ENCODE measurements at regions not wholly inside any gene's neighbourhood (a gene's known extent, or its start where the extent isn't known, plus 50 kb on each side); places are given as distances from the start of the nearest gene placed in this dataset.
"Not testable (repeated sequence)": the region's sequence is repeated elsewhere in the genome, so short reads cannot be mapped to it uniquely, and the experiment has no call there.

- Histone ChIP-seq H3K4me1 (ENCODE audit: insufficient read depth, low read length) (no peaks in the 10 kb centered on the region), H3K27me3 (ENCODE audit: insufficient read depth, low read length) (no peaks in the 10 kb centered on the region), H3K9me3 (ENCODE audit: low read depth, low read length) (no peaks in the 10 kb centered on the region), H3K4me3 (ENCODE audit: low read length) (no peak overlapping the region)
Measured at GRCh38 chr6:121867095-121867494, 431.6 kb downstream of the GJA1 start.

- no peaks in the 10 kb centered on the region for H3K27me3 ChIP-seq (ENCODE audit: insufficient read depth, low read length)
- no peaks in the 10 kb centered on the region for H3K4me1 ChIP-seq (ENCODE audit: insufficient read depth, low read length)
- no peak overlapping the region for H3K4me3 ChIP-seq (ENCODE audit: low read length)
- H3K9me3 ChIP-seq (ENCODE audit: low read depth, low read length) = no peaks in the 10 kb centered on the region
Measured at GRCh38 chr6:121868206-121868605, 432.8 kb downstream of the GJA1 start.

GRCh38 chr6:121873595-121873994 is 438.1 kb downstream of the GJA1 start:
- no peaks in the 10 kb centered on the region for H3K4me1 ChIP-seq (ENCODE audit: insufficient read depth, low read length)
- no peaks in the 10 kb centered on the region for H3K27me3 ChIP-seq (ENCODE audit: insufficient read depth, low read length)
- no peak overlapping the region for H3K4me3 ChIP-seq (ENCODE audit: low read length)
- H3K9me3 ChIP-seq (ENCODE audit: low read depth, low read length) = no peaks in the 10 kb centered on the region

- no peak overlapping the region for H3K4me3 ChIP-seq (ENCODE audit: low read length)
- no peaks in the 10 kb centered on the region for H3K4me1 ChIP-seq (ENCODE audit: insufficient read depth, low read length)
- no peaks in the 10 kb centered on the region for H3K27me3 ChIP-seq (ENCODE audit: insufficient read depth, low read length)
- no peaks in the 10 kb centered on the region for H3K9me3 ChIP-seq (ENCODE audit: low read depth, low read length)
Measured at GRCh38 chr6:121876721-121877120, 441.3 kb downstream of the GJA1 start.

- Histone ChIP-seq H3K4me3 (ENCODE audit: low read length) (no peak overlapping the region), H3K9me3 (ENCODE audit: low read depth, low read length) (no peaks in the 10 kb centered on the region), H3K4me1 (ENCODE audit: insufficient read depth, low read length) (no peaks in the 10 kb centered on the region), H3K27me3 (ENCODE audit: insufficient read depth, low read length) (no peaks in the 10 kb centered on the region)
Measured at GRCh38 chr6:121879149-121879548, 443.7 kb downstream of the GJA1 start.

GRCh38 chr6:121880831-121881230 is 445.4 kb downstream of the GJA1 start:
- Histone ChIP-seq H3K27me3 (ENCODE audit: insufficient read depth, low read length) (no peaks in the 10 kb centered on the region), H3K4me1 (ENCODE audit: insufficient read depth, low read length) (no peaks in the 10 kb centered on the region), H3K9me3 (ENCODE audit: low read depth, low read length) (no peaks in the 10 kb centered on the region), H3K4me3 (ENCODE audit: low read length) (no peak overlapping the region)

- no peaks in the 10 kb centered on the region for H3K4me1 ChIP-seq (ENCODE audit: insufficient read depth, low read length)
- no peak overlapping the region for H3K4me3 ChIP-seq (ENCODE audit: low read length)
- no peaks in the 10 kb centered on the region for H3K9me3 ChIP-seq (ENCODE audit: low read depth, low read length)
- H3K27me3 ChIP-seq (ENCODE audit: insufficient read depth, low read length) = no peaks in the 10 kb centered on the region
Measured at GRCh38 chr6:121881974-121882667, 446.7 kb downstream of the GJA1 start.

GRCh38 chr6:121884091-121884490 is 448.6 kb downstream of the GJA1 start:
- no peaks in the 10 kb centered on the region for H3K4me1 ChIP-seq (ENCODE audit: insufficient read depth, low read length)
- no peaks in the 10 kb centered on the region for H3K27me3 ChIP-seq (ENCODE audit: insufficient read depth, low read length)
- H3K4me3 ChIP-seq (ENCODE audit: low read length) = no peak overlapping the region
- no peaks in the 10 kb centered on the region for H3K9me3 ChIP-seq (ENCODE audit: low read depth, low read length)

GRCh38 chr6:121884620-121885019 is 449.2 kb downstream of the GJA1 start:
- Histone ChIP-seq H3K27me3 (ENCODE audit: insufficient read depth, low read length) (no peaks in the 10 kb centered on the region), H3K9me3 (ENCODE audit: low read depth, low read length) (no peaks in the 10 kb centered on the region), H3K4me3 (ENCODE audit: low read length) (no peak overlapping the region), H3K4me1 (ENCODE audit: insufficient read depth, low read length) (no peaks in the 10 kb centered on the region)

GRCh38 chr6:121885399-121886152 is 450.1 kb downstream of the GJA1 start:
- H3K27me3 ChIP-seq (ENCODE audit: insufficient read depth, low read length) = no peaks in the 10 kb centered on the region
- H3K4me1 ChIP-seq (ENCODE audit: insufficient read depth, low read length) = no peaks in the 10 kb centered on the region
- no peaks in the 10 kb centered on the region for H3K9me3 ChIP-seq (ENCODE audit: low read depth, low read length)
- no peak overlapping the region for H3K4me3 ChIP-seq (ENCODE audit: low read length)

GRCh38 chr6:121886223-121886830 is 450.9 kb downstream of the GJA1 start:
- H3K27me3 ChIP-seq (ENCODE audit: insufficient read depth, low read length) = no peaks in the 10 kb centered on the region
- no peaks in the 10 kb centered on the region for H3K9me3 ChIP-seq (ENCODE audit: low read depth, low read length)
- no peak overlapping the region for H3K4me3 ChIP-seq (ENCODE audit: low read length)
- no peaks in the 10 kb centered on the region for H3K4me1 ChIP-seq (ENCODE audit: insufficient read depth, low read length)

GRCh38 chr6:121887724-121888123 is 452.3 kb downstream of the GJA1 start:
- no peak overlapping the region for H3K4me3 ChIP-seq (ENCODE audit: low read length)
- no peaks in the 10 kb centered on the region for H3K4me1 ChIP-seq (ENCODE audit: insufficient read depth, low read length)
- no peaks in the 10 kb centered on the region for H3K9me3 ChIP-seq (ENCODE audit: low read depth, low read length)
- no peaks in the 10 kb centered on the region for H3K27me3 ChIP-seq (ENCODE audit: insufficient read depth, low read length)

- H3K4me3 ChIP-seq (ENCODE audit: low read length) = no peak overlapping the region
- H3K4me1 ChIP-seq (ENCODE audit: insufficient read depth, low read length) = no peaks in the 10 kb centered on the region
- H3K27me3 ChIP-seq (ENCODE audit: insufficient read depth, low read length) = no peaks in the 10 kb centered on the region
- no peaks in the 10 kb centered on the region for H3K9me3 ChIP-seq (ENCODE audit: low read depth, low read length)
Measured at GRCh38 chr6:121890307-121890910, 455.0 kb downstream of the GJA1 start.

GRCh38 chr6:121895731-121896130 is 460.3 kb downstream of the GJA1 start:
- H3K9me3 ChIP-seq (ENCODE audit: low read depth, low read length); H3K4me1 ChIP-seq (ENCODE audit: insufficient read depth, low read length); H3K27me3 ChIP-seq (ENCODE audit: insufficient read depth, low read length); H3K4me3 ChIP-seq (ENCODE audit: low read length): not testable (repeated sequence)

GRCh38 chr6:121896363-121896762 is 460.9 kb downstream of the GJA1 start:
- Histone ChIP-seq H3K9me3 (ENCODE audit: low read depth, low read length) (no peaks in the 10 kb centered on the region), H3K4me3 (ENCODE audit: low read length) (no peak overlapping the region), H3K4me1 (ENCODE audit: insufficient read depth, low read length) (no peaks in the 10 kb centered on the region), H3K27me3 (ENCODE audit: insufficient read depth, low read length) (no peaks in the 10 kb centered on the region)
